ENCODE measurements at regions not wholly inside any gene's neighbourhood (a gene's known extent, or its start where the extent isn't known, plus 50 kb on each side); places are given as distances from the start of the nearest gene placed in this dataset.
"Not testable (repeated sequence)": the region's sequence is repeated elsewhere in the genome, so short reads cannot be mapped to it uniquely, and the experiment has no call there.

- Histone ChIP-seq H3K36me3 (no peaks in the 10 kb centered on the region), H3K9me3 (no peaks in the 10 kb centered on the region), H3K4me3 (ENCODE audit: low read depth, low read length) (no peak overlapping the region), H3K27me3 (no peaks in the 10 kb centered on the region), H3K4me1 (no peaks in the 10 kb centered on the region)
- no peak for DNase-seq
- TF ChIP-seq, protein P1, sequence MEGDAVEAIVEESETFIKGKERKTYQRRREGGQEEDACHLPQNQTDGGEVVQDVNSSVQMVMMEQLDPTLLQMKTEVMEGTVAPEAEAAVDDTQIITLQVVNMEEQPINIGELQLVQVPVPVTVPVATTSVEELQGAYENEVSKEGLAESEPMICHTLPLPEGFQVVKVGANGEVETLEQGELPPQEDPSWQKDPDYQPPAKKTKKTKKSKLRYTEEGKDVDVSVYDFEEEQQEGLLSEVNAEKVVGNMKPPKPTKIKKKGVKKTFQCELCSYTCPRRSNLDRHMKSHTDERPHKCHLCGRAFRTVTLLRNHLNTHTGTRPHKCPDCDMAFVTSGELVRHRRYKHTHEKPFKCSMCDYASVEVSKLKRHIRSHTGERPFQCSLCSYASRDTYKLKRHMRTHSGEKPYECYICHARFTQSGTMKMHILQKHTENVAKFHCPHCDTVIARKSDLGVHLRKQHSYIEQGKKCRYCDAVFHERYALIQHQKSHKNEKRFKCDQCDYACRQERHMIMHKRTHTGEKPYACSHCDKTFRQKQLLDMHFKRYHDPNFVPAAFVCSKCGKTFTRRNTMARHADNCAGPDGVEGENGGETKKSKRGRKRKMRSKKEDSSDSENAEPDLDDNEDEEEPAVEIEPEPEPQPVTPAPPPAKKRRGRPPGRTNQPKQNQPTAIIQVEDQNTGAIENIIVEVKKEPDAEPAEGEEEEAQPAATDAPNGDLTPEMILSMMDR (IDR thresholded peaks at IDR 0.05; ENCODE audit: low read depth, low read length): no peak
Observed at GRCh38 chr21:16216288-16216962, 486.6 kb downstream of the USP25 start.

DNA sequence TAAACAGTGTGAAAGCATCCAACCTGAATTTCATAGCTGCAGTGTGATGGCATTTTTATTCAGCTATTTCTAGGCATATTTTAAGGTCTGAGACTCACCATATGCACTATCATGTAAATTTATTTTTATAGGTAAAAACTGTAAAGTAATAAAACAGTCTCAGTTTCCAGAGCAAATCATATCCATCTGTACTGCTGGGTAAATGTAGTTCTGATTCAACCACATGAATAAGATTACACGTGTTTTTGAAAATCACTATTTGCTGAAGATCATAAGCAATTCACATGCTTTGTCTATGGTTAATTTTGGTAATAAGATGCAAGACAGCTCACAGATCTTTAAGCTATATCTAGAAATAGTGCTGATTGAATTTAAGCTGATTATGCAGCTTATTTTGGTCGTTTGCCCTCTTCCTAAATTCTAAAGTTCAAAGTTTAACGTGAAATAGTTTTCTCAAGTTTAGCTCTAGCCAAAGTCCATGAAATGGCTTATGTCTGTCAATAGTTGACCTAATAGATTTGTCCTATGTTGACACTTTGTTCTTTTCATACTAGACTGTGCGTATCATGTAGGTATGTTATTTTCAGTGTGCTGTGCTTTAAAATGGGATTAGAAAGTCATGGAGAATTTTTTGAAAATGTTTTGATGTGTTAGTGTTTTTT is 489.0 kb downstream of the USP25 start:
- no peak for DNase-seq
- no peak overlapping the region for H3K4me3 ChIP-seq (ENCODE audit: low read depth, low read length)
- no peaks in the 10 kb centered on the region for H3K4me1 ChIP-seq
- H3K36me3 ChIP-seq: no peaks in the 10 kb centered on the region
- no peaks in the 10 kb centered on the region for H3K27me3 ChIP-seq
- TF ChIP-seq, protein P1 (IDR thresholded peaks at IDR 0.05; ENCODE audit: low read depth, low read length): no peak
- no peaks in the 10 kb centered on the region for H3K9me3 ChIP-seq

DNA sequence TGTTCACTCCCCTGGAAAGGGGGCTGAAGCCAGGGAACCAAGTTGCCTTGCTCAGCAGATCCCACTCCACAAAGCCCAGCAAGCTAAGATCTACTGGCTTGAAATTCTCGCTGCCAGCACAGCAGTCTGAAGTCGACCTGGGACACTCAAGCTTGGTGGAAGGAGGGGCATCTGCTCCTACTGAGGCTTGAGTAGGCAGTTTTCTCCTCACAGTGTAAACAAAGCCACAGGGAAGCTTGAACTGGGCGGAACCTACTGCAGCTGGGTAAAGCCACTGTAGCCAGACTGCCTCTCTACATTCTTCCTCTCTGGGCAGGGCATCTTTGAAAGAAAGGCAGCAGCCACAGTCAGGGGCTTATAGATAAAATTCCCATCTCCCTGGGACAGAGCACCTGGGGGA is 495.0 kb downstream of the USP25 start:
- H3K27me3 ChIP-seq; H3K4me1 ChIP-seq; H3K4me3 ChIP-seq (ENCODE audit: low read depth, low read length); DNase-seq; H3K36me3 ChIP-seq; H3K9me3 ChIP-seq: not testable (repeated sequence)

DNA sequence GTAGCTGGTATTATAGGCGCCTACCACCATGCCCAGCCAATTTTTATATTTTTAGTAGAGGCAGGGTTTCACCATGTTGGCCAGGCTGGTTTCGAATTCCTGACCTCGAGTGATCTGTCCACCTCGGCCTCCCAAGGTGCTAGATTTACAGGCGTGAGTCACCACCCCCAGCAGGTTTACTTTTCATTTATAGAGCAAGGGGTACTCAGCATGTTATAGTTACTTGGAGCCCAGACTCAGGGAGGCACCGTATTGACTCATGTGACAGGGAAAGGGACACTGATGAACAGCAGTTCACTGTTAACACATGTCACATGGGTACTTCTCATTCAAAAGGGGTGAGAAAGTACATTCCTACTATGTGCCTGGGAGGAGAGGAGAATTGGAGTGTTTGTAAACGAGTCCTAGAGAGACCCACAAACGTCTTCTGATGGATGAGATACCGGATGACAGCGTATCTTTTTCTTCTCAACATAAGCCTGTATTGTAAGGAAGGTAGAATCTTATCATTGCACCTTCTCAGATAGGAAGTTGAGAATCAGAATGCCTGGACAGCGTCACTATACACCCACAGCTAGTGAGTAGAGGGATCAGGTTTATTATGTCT is 510.0 kb downstream of the USP25 start:
- H3K4me3 ChIP-seq (ENCODE audit: low read depth, low read length): no peak overlapping the region
- H3K9me3 ChIP-seq: no peaks in the 10 kb centered on the region
- no peak for DNase-seq
- H3K27me3 ChIP-seq: no peaks in the 10 kb centered on the region
- H3K4me1 ChIP-seq: no peaks in the 10 kb centered on the region
- TF ChIP-seq, protein P1 (IDR thresholded peaks at IDR 0.05; ENCODE audit: low read depth, low read length): no peak
- no peaks in the 10 kb centered on the region for H3K36me3 ChIP-seq

DNA sequence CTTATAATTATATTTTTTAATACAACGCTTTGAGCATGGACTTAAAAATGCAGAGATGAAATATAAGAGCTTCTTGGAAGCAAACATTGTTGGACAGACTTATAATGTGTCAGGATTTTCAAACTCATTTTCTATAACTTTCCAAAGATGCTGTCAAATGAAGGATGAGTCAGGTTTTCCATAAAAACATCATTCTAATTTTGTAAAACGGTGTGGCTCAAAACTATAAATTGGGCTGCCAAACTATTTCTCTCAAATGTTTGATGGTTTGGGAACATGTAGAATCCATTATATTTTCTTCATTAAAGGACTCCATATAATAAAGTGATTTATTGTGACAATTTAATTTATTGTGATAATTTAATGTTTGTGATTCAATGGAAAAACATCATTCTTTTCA is 511.2 kb downstream of the USP25 start:
- no peaks in the 10 kb centered on the region for H3K27me3 ChIP-seq

GRCh38 chr21:16241479-16241963 is 511.7 kb downstream of the USP25 start:
- no peak overlapping the region for H3K4me3 ChIP-seq (ENCODE audit: low read depth, low read length)
- H3K4me1 ChIP-seq: no peaks in the 10 kb centered on the region
- H3K9me3 ChIP-seq: no peaks in the 10 kb centered on the region
- H3K36me3 ChIP-seq: no peaks in the 10 kb centered on the region
- TF ChIP-seq, protein P1 (IDR thresholded peaks at IDR 0.05; ENCODE audit: low read depth, low read length): no peak
- H3K27me3 ChIP-seq: no peaks in the 10 kb centered on the region
- no peak for DNase-seq

More for the DNA sequence above, 511.2 kb downstream of the USP25 start:
- Histone ChIP-seq H3K4me1 (no peaks in the 10 kb centered on the region), H3K9me3 (no peaks in the 10 kb centered on the region), H3K36me3 (no peaks in the 10 kb centered on the region), H3K4me3 (ENCODE audit: low read depth, low read length) (no peak overlapping the region)
- no peak for DNase-seq
- TF ChIP-seq, protein P1 (IDR thresholded peaks at IDR 0.05; ENCODE audit: low read depth, low read length): no peak
